ENCODE measurements at regions not wholly inside any gene's neighbourhood (a gene's known extent, or its start where the extent isn't known, plus 50 kb on each side); places are given as distances from the start of the nearest gene placed in this dataset.

DNA sequence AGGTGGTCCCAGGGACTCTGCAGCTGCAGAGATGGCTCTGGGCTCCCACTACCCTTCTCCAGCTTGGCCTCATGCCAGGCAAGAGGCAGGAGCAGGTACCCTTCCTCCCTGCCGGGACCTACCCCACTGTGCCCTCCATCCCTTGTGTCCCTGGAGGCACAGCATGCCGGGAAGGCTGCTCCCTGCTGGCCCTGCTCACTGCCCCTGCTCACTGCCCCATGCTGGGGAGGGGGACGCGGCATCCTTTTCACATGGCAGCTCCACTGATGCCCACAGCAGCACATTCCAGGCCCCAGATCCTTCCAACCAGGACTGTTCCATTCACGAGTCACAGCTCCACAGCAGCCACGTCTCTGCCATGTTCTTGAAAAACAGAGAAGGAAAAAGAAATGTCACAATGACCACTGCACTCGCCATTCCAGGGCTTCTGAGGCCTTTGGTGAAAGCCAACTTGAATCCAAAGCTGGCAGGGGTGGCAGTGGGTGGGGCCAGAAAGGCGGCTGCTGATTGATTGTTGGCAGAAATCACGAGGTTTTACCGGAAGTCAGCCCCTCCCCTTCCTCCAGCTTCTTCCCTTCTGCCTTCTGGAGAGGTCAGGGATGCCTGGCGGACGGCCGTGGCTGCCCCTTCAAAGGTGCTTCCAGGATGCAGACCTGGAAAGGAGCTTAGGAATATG is 268.0 kb downstream of the CYP26B1 start:
- no peak overlapping the region for H3K4me3 ChIP-seq (ENCODE audit: insufficient read depth in 1 of 2, low read depth in 1 of 2, low read length in 2 of 2)
- H3K4ac ChIP-seq (ENCODE audit: low read depth in 1 of 2, low read length in 2 of 2): peak overlapping the region in 1 of 2 experiments; percentile 38
- no peak overlapping the region for H2BK5ac ChIP-seq (ENCODE audit: low read depth, low read length, poor library complexity, severe bottlenecking)
- H3K4me1 ChIP-seq (ENCODE audit: control insufficient read depth, insufficient read depth, low read depth, low read length): peaks cover 32% of the 10 kb centered on the region
- no peak overlapping the region for H2BK120ac ChIP-seq (ENCODE audit: low read depth, low read length)
- H3K14ac ChIP-seq (ENCODE audit: low read length in 2 of 2): peak overlapping the region in 1 of 2 experiments; percentile 19
- no peak overlapping the region for H2AFZ ChIP-seq (ENCODE audit: low read depth, low read length)
- H2BK12ac ChIP-seq (ENCODE audit: low read length in 2 of 2): peak overlapping the region; percentile 57 to 89
- peak overlapping the region; percentile 78 for H4K91ac ChIP-seq (ENCODE audit: low read length)
- H3K18ac ChIP-seq (ENCODE audit: low read depth in 1 of 2, low read length in 2 of 2): peak overlapping the region; percentile 0 to 77
- H3K9me3 ChIP-seq (ENCODE audit: control insufficient read depth, low read length): peaks cover 4% of the 10 kb centered on the region
- no peaks in the 10 kb centered on the region for H3K36me3 ChIP-seq (ENCODE audit: control insufficient read depth in 1 of 2, insufficient read depth in 2 of 2, low read depth in 1 of 2, low read length in 2 of 2)
- H3K79me1 ChIP-seq (replicated peaks; ENCODE audit: low read length, poor library complexity, severe bottlenecking): no peaks in the 10 kb centered on the region
- no peak overlapping the region for H2BK15ac ChIP-seq (ENCODE audit: low read depth, poor library complexity, severe bottlenecking)
- no peak overlapping the region for H3K27ac ChIP-seq (ENCODE audit: low read length, poor library complexity, severe bottlenecking)
- H3K9ac ChIP-seq (ENCODE audit: low read length): no peak overlapping the region
- no peak for DNase-seq
- no peak overlapping the region for H3K23ac ChIP-seq (ENCODE audit: low read length in 2 of 2)
- WGBS: 95% methylated on average over 13 of the region's 13 CpGs
- no peak overlapping the region for H3K4me2 ChIP-seq (ENCODE audit: low read length, poor library complexity, severe bottlenecking)
- no peak overlapping the region for H4K8ac ChIP-seq (ENCODE audit: low read length)
- peaks cover 0 to 3% of the 10 kb centered on the region in 2 experiments for H3K27me3 ChIP-seq (ENCODE audit: control insufficient read depth in 1 of 2, insufficient read depth in 1 of 2, low read length in 2 of 2)
- no peak overlapping the region for H2AK5ac ChIP-seq (ENCODE audit: low read length, severe bottlenecking)

DNA sequence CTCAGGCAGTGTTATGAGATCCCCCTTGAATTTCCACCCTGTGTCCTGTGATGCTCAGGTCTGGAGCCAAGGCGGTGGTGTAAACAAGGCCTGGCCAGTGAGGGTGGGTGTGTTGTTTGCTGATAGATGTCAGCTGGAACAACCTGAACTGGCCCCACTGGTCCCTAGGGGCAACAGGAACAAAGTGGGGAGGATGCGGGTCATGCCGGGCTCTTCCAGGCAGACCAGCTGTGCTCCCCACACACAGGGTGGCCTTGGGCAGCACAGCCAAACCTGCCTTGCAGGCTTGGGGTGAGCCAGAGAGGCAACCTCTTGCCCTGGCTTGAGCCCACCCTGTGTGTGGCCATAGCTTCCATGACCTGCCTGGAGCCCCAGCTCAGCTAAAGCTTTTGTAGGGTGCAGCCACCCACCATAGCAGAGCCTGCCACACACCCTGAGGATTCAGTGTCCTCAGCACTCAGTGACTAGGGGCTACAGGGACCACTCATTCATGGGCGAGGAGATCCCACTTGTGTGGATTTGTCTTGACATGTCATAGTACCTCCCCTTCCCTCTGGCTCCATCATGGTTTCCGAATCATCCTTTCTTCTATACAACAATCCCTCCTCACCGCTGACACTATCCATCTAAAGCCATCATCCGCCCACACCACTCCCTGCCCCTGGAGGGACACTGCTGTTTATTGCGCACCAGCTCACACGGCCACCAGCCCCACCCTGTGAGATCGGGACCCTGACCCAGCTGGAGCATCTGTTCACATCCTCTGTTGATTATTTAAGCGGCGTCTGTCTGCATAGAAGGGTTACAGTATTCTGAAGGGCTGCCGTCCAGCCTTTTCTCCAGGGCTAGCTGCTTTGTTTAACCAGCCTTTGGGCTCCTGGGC is 268.8 kb downstream of the CYP26B1 start:
- Histone ChIP-seq H2BK120ac (ENCODE audit: low read depth, low read length) (no peak overlapping the region), H3K27me3 (ENCODE audit: control insufficient read depth in 1 of 2, insufficient read depth in 1 of 2, low read length in 2 of 2) (peaks cover 0 to 3% of the 10 kb centered on the region in 2 experiments), H2AK5ac (ENCODE audit: low read length, severe bottlenecking) (no peak overlapping the region), H3K4me3 (ENCODE audit: insufficient read depth in 1 of 2, low read depth in 1 of 2, low read length in 2 of 2) (no peak overlapping the region), H3K27ac (ENCODE audit: low read length, poor library complexity, severe bottlenecking) (no peak overlapping the region), H3K18ac (ENCODE audit: low read depth in 1 of 2, low read length in 2 of 2) (peak overlapping the region; percentile 30 to 77), H4K8ac (ENCODE audit: low read length) (no peak overlapping the region), H2AFZ (ENCODE audit: low read depth, low read length) (no peak overlapping the region), H2BK5ac (ENCODE audit: low read depth, low read length, poor library complexity, severe bottlenecking) (no peak overlapping the region), H3K4me1 (ENCODE audit: control insufficient read depth, insufficient read depth, low read depth, low read length) (peaks cover 30% of the 10 kb centered on the region), H3K9ac (ENCODE audit: low read length) (no peak overlapping the region), H3K36me3 (ENCODE audit: control insufficient read depth in 1 of 2, insufficient read depth in 2 of 2, low read depth in 1 of 2, low read length in 2 of 2) (no peaks in the 10 kb centered on the region), H2BK15ac (ENCODE audit: low read depth, poor library complexity, severe bottlenecking) (no peak overlapping the region), H3K4ac (ENCODE audit: low read depth in 1 of 2, low read length in 2 of 2) (peak overlapping the region; percentile 17 to 32), H3K14ac (ENCODE audit: low read length in 2 of 2) (no peak overlapping the region), H4K91ac (ENCODE audit: low read length) (peak overlapping the region; percentile 48), H3K4me2 (ENCODE audit: low read length, poor library complexity, severe bottlenecking) (no peak overlapping the region), H2BK12ac (ENCODE audit: low read length in 2 of 2) (peak overlapping the region; percentile 35 to 89), H3K9me3 (ENCODE audit: control insufficient read depth, low read length) (no peaks in the 10 kb centered on the region), H3K23ac (ENCODE audit: low read length in 2 of 2) (no peak overlapping the region), H3K79me1 (replicated peaks; ENCODE audit: low read length, poor library complexity, severe bottlenecking) (no peaks in the 10 kb centered on the region)
- 92% methylated on average over 13 of the region's 13 CpGs for WGBS
- DNase-seq: no peak

DNA sequence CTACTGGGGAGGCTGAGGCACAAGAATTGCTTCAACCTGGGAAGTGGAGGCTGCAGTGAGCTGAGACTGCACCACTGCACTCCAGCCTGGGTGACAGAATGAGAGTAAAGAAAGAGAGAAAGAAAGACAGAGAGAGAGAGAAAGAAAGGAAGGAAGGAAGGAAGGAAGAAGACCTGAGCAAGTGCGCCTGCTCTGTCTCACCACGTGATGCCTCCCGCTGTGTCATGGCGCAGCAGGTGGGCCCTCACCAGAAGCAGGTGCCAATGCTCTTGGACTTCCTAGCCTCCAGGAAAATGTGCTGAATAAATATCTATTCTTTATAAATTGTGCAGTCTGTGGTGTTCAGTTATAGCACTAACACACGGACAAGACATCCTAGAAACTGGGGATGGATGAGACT is 270.0 kb downstream of the CYP26B1 start:
- H2BK5ac ChIP-seq (ENCODE audit: low read depth, low read length, poor library complexity, severe bottlenecking): no peak overlapping the region
- H4K91ac ChIP-seq (ENCODE audit: low read length): no peak overlapping the region
- H3K79me1 ChIP-seq (replicated peaks; ENCODE audit: low read length, poor library complexity, severe bottlenecking): no peaks in the 10 kb centered on the region
- H2AFZ ChIP-seq (ENCODE audit: low read depth, low read length): no peak overlapping the region
- H2BK15ac ChIP-seq (ENCODE audit: low read depth, poor library complexity, severe bottlenecking): peak overlapping the region; percentile 97
- no peak overlapping the region for H3K27ac ChIP-seq (ENCODE audit: low read length, poor library complexity, severe bottlenecking)
- H2AK5ac ChIP-seq (ENCODE audit: low read length, severe bottlenecking): no peak overlapping the region
- no peak overlapping the region for H3K9ac ChIP-seq (ENCODE audit: low read length)
- no peak for DNase-seq
- no peak overlapping the region for H2BK12ac ChIP-seq (ENCODE audit: low read length in 2 of 2)
- no peak overlapping the region for H3K4ac ChIP-seq (ENCODE audit: low read depth in 1 of 2, low read length in 2 of 2)
- H3K23ac ChIP-seq (ENCODE audit: low read length in 2 of 2): no peak overlapping the region
- H2BK120ac ChIP-seq (ENCODE audit: low read depth, low read length): no peak overlapping the region
- peaks cover 0 to 3% of the 10 kb centered on the region in 2 experiments for H3K27me3 ChIP-seq (ENCODE audit: control insufficient read depth in 1 of 2, insufficient read depth in 1 of 2, low read length in 2 of 2)
- H3K9me3 ChIP-seq (ENCODE audit: control insufficient read depth, low read length): no peaks in the 10 kb centered on the region
- H4K8ac ChIP-seq (ENCODE audit: low read length): no peak overlapping the region
- H3K4me2 ChIP-seq (ENCODE audit: low read length, poor library complexity, severe bottlenecking): no peak overlapping the region
- H3K4me1 ChIP-seq (ENCODE audit: control insufficient read depth, insufficient read depth, low read depth, low read length): peaks cover 17% of the 10 kb centered on the region
- no peak overlapping the region for H3K18ac ChIP-seq (ENCODE audit: low read depth in 1 of 2, low read length in 2 of 2)
- 95% methylated on average over 5 of the region's 5 CpGs for WGBS
- no peak overlapping the region for H3K14ac ChIP-seq (ENCODE audit: low read length in 2 of 2)
- H3K36me3 ChIP-seq (ENCODE audit: control insufficient read depth in 1 of 2, insufficient read depth in 2 of 2, low read depth in 1 of 2, low read length in 2 of 2): no peaks in the 10 kb centered on the region
- H3K4me3 ChIP-seq (ENCODE audit: insufficient read depth in 1 of 2, low read depth in 1 of 2, low read length in 2 of 2): no peak overlapping the region

All from mesenchymal stem cell (in vitro differentiated cells and primary cell).